HG03571 (cell line): ENCODE measurements at regions not wholly inside any gene's neighbourhood (a gene's known extent, or its start where the extent isn't known, plus 50 kb on each side); places are given as distances from the start of the nearest gene placed in this dataset.
"Not testable (repeated sequence)": the region's sequence is repeated elsewhere in the genome, so short reads cannot be mapped to it uniquely, and the experiment has no call there.

Experiments used
- ATAC-seq: cut with Tn5 transposase; IDR thresholded peaks from one replicate; pipeline ENCODE4 v1.9.1; 2021; ENCODE audit not compliant: unreplicated experiment

GRCh38 chr2:235212501-235213158, 260.8 kb downstream of the SH3BP4 start:
- ATAC-seq, result no peak

- no peak for ATAC-seq
These were observed 263.4 kb downstream of the SH3BP4 start for GRCh38 chr2:235215248-235215647.

- no peak for ATAC-seq
These were observed 265.1 kb downstream of the SH3BP4 start for GRCh38 chr2:235216901-235217300.

DNA sequence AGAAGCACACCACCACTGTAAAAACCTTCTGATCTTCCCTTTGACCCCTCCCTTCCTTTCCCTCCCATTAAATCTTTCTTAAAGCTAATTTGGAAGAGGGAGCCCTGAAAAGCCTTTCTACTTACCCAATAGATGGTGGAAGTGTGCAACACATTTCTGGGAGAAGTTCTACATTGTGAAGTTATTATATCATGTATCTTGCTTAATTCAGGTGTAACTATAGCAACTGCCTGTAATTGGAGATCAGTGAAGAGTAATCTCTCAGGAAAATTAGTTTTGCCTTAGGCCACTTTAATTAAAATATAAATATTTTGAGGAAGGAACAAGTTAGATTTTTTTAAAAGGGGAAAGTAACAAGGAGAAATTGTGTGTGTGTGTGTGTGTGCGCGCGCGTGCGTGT, 266.0 kb downstream of the SH3BP4 start:
- no peak for ATAC-seq

DNA sequence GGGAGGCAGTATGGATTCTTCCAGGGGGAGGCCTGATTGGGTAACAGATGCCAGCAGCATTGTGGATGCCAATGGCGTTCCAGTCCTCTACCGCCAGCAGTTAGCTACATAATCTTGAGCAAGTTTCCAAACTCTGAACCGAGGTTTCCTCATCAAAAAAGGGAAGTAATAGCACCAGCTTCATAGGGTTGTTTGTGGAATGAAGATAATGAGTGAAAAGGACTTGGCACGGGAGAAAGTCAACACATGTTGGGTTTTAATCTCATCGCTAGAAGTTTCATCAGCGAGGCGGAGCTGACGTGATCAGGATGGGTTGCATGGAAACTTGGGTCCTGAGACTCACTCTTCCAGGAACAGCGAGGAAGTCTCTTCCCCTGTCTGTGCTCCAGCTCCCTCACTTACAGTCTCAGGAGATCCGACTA, 266.7 kb downstream of the SH3BP4 start:
- ATAC-seq, result no peak

- no peak for ATAC-seq
These were observed 267.2 kb downstream of the SH3BP4 start for GRCh38 chr2:235219048-235219447.

- no peak for ATAC-seq
These were observed 268.5 kb downstream of the SH3BP4 start for GRCh38 chr2:235220331-235220730.

DNA sequence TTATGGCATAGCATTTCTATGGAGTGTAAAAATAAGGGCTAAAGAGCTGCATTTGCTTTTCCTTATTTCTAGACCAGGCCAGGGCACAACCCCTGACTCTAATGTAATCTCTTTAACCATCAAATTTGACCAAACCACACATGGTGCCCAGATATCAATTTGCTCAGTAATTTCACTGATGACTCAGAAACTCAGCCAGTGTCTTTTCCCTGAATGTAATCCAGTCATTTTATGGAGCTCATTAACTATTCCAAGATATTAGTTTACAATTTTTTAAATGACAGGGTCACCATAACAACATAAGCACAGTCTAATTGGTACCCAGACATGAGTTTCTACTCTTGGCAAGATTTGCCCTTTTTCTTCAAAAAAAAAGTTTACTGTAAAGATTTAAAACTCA, 270.8 kb upstream of the AGAP1 start:
- no peak for ATAC-seq

DNA sequence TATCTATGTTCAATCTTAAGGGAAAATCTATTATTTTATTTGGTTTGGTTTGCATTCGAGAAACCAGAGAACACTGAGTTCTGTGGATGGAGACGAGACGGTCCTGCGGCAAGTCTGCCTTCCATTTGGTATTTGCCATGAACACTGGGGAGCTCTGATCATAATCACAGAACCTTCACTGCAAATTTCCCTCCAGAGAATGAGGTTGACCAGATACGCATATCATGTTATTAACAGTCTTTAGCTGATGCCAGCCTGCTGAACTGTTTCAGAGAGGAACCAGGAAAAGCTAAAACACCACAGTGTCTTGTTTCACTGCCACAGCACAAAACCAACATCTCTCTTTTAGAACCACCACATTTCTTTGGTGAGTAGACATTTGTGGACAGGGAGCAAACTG, 269.4 kb upstream of the AGAP1 start:
- ATAC-seq, result no peak

DNA sequence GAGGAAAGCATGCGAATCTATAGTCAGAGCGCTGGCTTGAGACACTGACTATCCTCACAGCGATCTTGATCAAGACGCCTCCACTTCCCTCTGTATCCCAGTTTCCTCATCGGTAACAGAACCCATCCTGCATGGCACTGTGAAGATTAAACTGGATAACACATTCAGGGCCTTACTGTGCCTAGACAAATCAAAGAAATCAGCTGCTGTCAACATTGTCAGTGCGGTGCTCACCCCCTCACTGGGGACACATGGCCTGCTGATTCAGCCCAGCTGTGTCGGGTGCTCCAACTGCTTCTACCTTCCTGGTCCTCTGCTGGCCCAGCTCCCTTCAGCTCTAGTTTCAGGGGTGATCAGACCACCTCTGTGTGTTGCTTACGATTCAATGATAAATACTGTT, 268.6 kb upstream of the AGAP1 start:
- ATAC-seq, result no peak

DNA sequence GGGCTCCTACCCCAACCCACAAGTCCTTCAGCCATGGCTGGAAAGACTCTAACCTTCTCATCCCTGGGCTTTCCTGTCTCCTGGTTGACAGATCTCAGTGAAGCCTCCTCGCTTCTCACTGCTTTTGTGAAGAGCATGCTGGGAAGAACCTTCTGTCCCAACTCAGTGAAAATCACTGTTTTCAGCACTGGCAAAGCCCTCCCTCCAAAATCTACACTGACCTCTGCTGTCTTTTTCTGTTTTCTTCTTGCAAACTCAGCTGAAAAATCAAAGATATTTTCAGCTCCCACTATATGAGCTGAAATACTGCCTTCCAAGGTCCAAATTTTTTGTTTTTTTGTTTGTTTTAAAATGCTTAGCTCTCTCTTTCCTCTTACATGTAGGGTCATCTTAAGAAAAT, 266.3 kb upstream of the AGAP1 start:
- no peak for ATAC-seq

- ATAC-seq, result not testable (repeated sequence)
These were observed 265.4 kb upstream of the AGAP1 start for GRCh38 chr2:235228422-235228821.

DNA sequence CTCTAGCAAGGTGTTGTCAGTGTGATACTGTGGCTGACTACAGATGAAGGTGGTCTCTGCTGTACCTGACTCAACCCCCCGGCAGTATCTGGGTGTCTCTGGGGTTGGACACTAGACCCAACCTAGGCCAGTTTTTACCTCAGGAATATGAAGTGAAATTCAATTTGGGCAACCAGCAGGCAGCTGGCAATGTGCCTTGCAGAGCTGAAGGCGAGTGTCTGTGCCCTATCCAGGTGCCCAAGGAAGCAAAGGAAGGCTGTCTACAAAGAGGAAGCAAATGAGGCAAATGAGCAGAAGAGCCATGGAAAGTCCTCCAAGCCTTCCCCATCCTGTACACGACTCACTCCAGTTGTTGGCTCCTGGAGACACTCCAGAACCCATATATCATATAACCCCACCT, 264.6 kb upstream of the AGAP1 start:
- no peak for ATAC-seq

- ATAC-seq, result no peak
These were observed 262.8 kb upstream of the AGAP1 start for GRCh38 chr2:235230821-235231601.

DNA sequence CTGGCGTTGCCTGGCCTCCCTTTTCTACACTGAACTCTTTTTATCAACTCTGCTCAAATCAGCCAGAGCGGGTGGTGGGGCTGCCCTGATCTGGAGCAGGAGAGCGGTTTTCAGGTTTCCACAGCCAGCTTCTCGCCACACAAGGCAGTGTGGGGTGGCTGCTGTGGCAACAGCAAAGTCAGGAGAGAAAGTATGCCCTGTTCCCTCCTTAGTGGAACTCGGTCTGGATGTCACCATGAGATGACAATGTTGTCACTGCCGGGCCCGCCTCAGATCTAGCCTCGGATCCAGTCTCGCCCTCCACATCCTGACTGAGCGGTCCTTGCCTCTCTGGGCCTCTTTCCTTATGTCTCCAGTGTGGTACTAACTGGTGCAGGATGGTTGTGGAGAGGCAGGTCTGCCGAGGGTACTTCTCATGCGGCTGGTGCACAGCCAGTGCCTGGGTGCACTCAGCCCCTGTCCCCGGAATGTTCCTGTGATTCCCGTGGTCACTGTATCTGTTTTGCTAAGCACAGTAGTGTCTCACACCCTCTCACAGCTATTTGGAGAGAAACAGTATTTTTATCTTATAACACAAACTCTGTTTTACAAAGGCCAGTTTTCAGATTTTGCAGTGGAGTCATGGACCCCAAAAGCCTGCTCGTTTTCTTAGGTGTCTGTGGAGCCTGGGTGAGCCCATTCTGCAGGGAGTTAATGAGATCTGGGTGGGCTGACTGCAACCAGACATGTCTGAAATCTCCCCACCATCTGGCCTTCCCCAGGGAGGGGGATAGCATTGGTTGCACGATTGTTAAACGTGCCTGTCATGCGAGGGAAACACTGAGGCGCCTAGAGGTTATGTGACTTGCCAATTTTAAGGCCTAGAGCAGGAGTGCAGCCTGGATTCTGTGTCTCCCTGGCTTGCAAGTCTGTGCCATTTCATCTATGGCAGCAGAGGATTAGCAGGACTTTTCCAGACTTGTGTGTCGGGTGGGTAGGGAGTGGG, 261.1 kb upstream of the AGAP1 start:
- ATAC-seq, result no peak

GRCh38 chr2:235234736-235235135, 259.1 kb upstream of the AGAP1 start:
- no peak for ATAC-seq

- no peak for ATAC-seq
These were observed 257.7 kb upstream of the AGAP1 start for GRCh38 chr2:235235977-235236767.

GRCh38 chr2:235238537-235238936, 255.3 kb upstream of the AGAP1 start:
- no peak for ATAC-seq

- no peak for ATAC-seq
These were observed 253.3 kb upstream of the AGAP1 start for GRCh38 chr2:235240574-235240973.
